ENCODE measurements at regions not wholly inside any gene's neighbourhood (a gene's known extent, or its start where the extent isn't known, plus 50 kb on each side); places are given as distances from the start of the nearest gene placed in this dataset.
A peak's percentile ranks its signal among the peaks of the same experiment; 100 is the strongest.

- no peak for TF ChIP-seq KDM1A (IDR thresholded peaks at IDR 0.05; ENCODE audit: low read depth)
Measured at GRCh38 chr3:64327100-64327804, 102.0 kb upstream of the PRICKLE2 start (continued).

DNA sequence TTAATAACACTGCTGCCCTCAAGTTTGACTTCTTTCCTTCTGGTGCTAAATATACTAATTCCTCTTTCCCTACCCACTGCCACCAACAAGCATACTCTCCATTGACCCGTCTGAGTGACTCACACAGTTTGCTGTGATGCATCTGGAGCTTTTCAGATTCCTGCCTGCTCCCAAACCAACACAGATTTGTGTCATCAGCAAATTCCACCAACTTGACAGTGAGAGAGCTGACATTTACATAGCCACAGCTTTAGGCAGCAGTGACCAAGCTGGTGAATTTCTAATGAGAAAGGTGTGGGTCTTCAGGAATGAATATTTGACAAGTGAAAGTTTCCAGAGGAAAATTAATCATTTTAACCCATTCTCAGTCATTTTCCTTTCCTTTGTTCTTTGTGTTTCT, 96.5 kb upstream of the PRICKLE2 start:
- peak overlapping the region; percentile 24; the same call in 2 of the 3 replicates for H3K4me2 ChIP-seq
- H3K4me1 ChIP-seq = peaks cover 18% of the 10 kb centered on the region
- peak; percentile 64 to 69; a peak in 4 of 6 replicates for ATAC-seq
- CTCF ChIA-PET = interaction anchor here (1.1 to 1.7 kb wide), 2 partner anchors 77 to 97 kb away, joined by 3 to 6 read pairs; partner anchors contain the start of gene PRICKLE2
- H3K27ac ChIP-seq = peak overlapping the region in 1 of 2 experiments; percentile 16; a peak in 1 of 6 replicates
- WGBS (ENCODE audit: missing lambda C conversion rate) = 0% methylated on average over 1 of the region's 1 CpG
- no peak overlapping the region for H3K4me3 ChIP-seq
- POLR2A ChIA-PET = no interaction called here
- TF ChIP-seq MAFK (IDR thresholded peaks at IDR 0.05; ENCODE audit: partially characterized antibody) = peak; percentile 93
- no peak for TF ChIP-seq SMC3 (IDR thresholded peaks at IDR 0.05)
- TF ChIP-seq ELK1 (IDR thresholded peaks at IDR 0.05; ENCODE audit: low read depth, low read length) = no peak
- no peak for TF ChIP-seq NFE2L2 (conservative IDR thresholded peaks at IDR 0.05; ENCODE audit: low read length)
- no peak for TF ChIP-seq EHMT2 (IDR thresholded peaks at IDR 0.05; ENCODE audit: low read depth)
- peak; percentile 22 to 27 for DNase-seq (ENCODE audit: low read depth in 1 of 2, low spot score in 1 of 2)
- FAIRE-seq = no peak
- H3K9me3 ChIP-seq = 0 out of 3 replicates have a peak, but pooled peaks cover 6% of the 10 kb centered on the region

DNA sequence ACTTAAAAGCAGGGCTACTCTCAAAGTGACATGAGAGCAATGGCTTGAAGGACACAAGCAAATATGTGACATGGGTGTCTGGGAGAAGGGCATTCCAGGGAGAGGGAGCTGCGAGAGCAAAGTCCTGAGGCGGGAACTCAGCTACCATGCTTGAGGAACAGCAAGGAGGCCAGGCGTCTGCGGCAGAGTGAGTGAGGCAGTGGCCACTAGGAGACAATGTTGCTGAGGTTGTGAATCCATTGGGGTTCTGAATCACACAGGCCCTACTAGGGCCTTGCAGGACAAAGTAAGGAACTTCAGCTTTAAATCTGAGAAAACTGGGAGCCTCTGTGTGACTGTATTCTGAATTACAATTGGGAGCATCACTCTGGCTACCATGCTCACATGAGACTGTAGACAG, 94.1 kb upstream of the PRICKLE2 start:
- Histone ChIP-seq H3K27ac (0 out of 6 replicates have a peak overlapping the region, but pooled peaks of 1 of the 2 experiments have one; percentile 16), H3K4me3 (no peak overlapping the region), H3K9me3 (no peaks in the 10 kb centered on the region), H3K4me2 (no peak overlapping the region), H3K4me1 (peaks cover 18% of the 10 kb centered on the region)
- no peak for TF ChIP-seq EP300 (IDR thresholded peaks at IDR 0.05)
- TF ChIP-seq RAD21 (conservative IDR thresholded peaks at IDR 0.05 in 1 of 2, IDR thresholded peaks at IDR 0.05 in 1 of 2) = peak in 1 of 2 experiments; percentile 15; a peak in 1 of 5 replicates
- CTCF ChIA-PET = interaction anchor here (1.0 to 1.2 kb wide), 2 partner anchors 15 to 51 kb away, joined by 3 read pairs; no protein-coding TSS in a partner anchor
- ATAC-seq = peak; percentile 68 to 71; a peak in 5 of 6 replicates
- 92% methylated on average over 4 of the region's 4 CpGs for WGBS (ENCODE audit: missing lambda C conversion rate)
- FAIRE-seq = no peak
- POLR2A ChIA-PET = no interaction called here
- peak in 1 of 2 experiments; percentile 31 for DNase-seq (ENCODE audit: low read depth in 1 of 2, low spot score in 1 of 2)

- ATAC-seq = no peak
- Histone ChIP-seq H3K4me3 (no peak overlapping the region), H3K27ac (no peak overlapping the region), H3K4me2 (no peak overlapping the region), H3K4me1 (peaks cover 18% of the 10 kb centered on the region), H3K9me3 (no peaks in the 10 kb centered on the region)
- ChIA-PET POLR2A (no interaction called here), CTCF (interaction anchor here (0.6 to 1.2 kb wide), 2 partner anchors 51 to 241 kb away, joined by 3 read pairs; no protein-coding TSS in a partner anchor)
- WGBS (ENCODE audit: missing lambda C conversion rate) = 88% methylated on average over 1 of the region's 1 CpG
- no peak for TF ChIP-seq FOSL2 (IDR thresholded peaks at IDR 0.05)
- TF ChIP-seq FOSL2 (CRISPR knock-in tag; IDR thresholded peaks at IDR 0.05) = no peak
- no peak for TF ChIP-seq ATOH8 (CRISPR knock-in tag; IDR thresholded peaks at IDR 0.05; ENCODE audit: low read depth)
- no peak for TF ChIP-seq KDM5A (IDR thresholded peaks at IDR 0.05)
- TF ChIP-seq TFCP2L1 (CRISPR knock-in tag; IDR thresholded peaks at IDR 0.05) = no peak
- no peak for TF ChIP-seq BHLHE40 (IDR thresholded peaks at IDR 0.05; ENCODE audit: low read depth, low read length)
- no peak for TF ChIP-seq HDAC2 (IDR thresholded peaks at IDR 0.05)
- TF ChIP-seq SREBF2 (IDR thresholded peaks at IDR 0.05) = no peak
- TF ChIP-seq HOXB5 (CRISPR knock-in tag; IDR thresholded peaks at IDR 0.05) = no peak
- TF ChIP-seq NFE2L2 (conservative IDR thresholded peaks at IDR 0.05; ENCODE audit: low read length) = no peak
- TF ChIP-seq MAX (IDR thresholded peaks at IDR 0.05) = no peak
- no peak for TF ChIP-seq FOXS1 (CRISPR knock-in tag; IDR thresholded peaks at IDR 0.05)
- TF ChIP-seq RARB (CRISPR knock-in tag; IDR thresholded peaks at IDR 0.05) = no peak
- TF ChIP-seq, protein P1, sequence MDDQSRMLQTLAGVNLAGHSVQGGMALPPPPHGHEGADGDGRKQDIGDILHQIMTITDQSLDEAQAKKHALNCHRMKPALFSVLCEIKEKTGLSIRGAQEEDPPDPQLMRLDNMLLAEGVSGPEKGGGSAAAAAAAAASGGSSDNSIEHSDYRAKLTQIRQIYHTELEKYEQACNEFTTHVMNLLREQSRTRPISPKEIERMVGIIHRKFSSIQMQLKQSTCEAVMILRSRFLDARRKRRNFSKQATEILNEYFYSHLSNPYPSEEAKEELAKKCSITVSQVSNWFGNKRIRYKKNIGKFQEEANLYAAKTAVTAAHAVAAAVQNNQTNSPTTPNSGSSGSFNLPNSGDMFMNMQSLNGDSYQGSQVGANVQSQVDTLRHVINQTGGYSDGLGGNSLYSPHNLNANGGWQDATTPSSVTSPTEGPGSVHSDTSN (IDR thresholded peaks at IDR 0.05) = no peak
- no peak for FAIRE-seq
- no peak for DNase-seq (ENCODE audit: low read depth in 1 of 2, low spot score in 1 of 2)
Measured at GRCh38 chr3:64318668-64319271, 93.5 kb upstream of the PRICKLE2 start.
